ENCODE measurements at regions not wholly inside any gene's neighbourhood (a gene's known extent, or its start where the extent isn't known, plus 50 kb on each side); places are given as distances from the start of the nearest gene placed in this dataset.

DNA sequence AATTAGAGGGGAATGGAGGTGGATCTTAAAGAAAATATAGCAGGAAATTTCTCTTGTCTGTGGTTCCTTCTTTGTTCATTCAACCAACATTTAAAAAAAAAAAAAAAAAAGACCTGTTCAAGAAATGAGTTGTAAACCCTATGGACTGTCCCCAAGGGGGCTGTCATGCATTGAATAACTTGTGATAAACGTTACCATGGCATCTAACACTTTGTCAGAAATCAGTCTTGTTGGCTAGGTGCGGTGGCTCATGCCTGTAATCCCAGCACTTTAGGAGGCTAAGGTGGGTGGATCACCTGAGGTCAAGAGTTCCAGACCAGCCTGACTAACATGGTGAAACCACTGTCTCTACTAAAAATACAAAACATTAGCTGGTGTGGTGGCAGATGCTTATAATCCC lies 381.7 kb downstream of the BCKDHB start:
- TF ChIP-seq, protein P1, sequence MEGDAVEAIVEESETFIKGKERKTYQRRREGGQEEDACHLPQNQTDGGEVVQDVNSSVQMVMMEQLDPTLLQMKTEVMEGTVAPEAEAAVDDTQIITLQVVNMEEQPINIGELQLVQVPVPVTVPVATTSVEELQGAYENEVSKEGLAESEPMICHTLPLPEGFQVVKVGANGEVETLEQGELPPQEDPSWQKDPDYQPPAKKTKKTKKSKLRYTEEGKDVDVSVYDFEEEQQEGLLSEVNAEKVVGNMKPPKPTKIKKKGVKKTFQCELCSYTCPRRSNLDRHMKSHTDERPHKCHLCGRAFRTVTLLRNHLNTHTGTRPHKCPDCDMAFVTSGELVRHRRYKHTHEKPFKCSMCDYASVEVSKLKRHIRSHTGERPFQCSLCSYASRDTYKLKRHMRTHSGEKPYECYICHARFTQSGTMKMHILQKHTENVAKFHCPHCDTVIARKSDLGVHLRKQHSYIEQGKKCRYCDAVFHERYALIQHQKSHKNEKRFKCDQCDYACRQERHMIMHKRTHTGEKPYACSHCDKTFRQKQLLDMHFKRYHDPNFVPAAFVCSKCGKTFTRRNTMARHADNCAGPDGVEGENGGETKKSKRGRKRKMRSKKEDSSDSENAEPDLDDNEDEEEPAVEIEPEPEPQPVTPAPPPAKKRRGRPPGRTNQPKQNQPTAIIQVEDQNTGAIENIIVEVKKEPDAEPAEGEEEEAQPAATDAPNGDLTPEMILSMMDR (IDR thresholded peaks at IDR 0.05 in 4 of 5, conservative IDR thresholded peaks at IDR 0.05 in 1 of 5) = no peak
- no peak for TF ChIP-seq POLR2A (IDR thresholded peaks at IDR 0.05)

All from gastrocnemius medialis (tissue), 4 donors.